ENCODE measurements at regions not wholly inside any gene's neighbourhood (a gene's known extent, or its start where the extent isn't known, plus 50 kb on each side); places are given as distances from the start of the nearest gene placed in this dataset.

- H3K4me3 ChIP-seq (ENCODE audit: low read depth, low read length) = no peak overlapping the region
- ChIA-PET POLR2A (no interaction called here), CTCF (interaction anchor here (0.6 kb wide), 1 partner anchor 460 kb away, joined by 3 read pairs; no protein-coding TSS in a partner anchor)
- no peaks in the 10 kb centered on the region for H3K4me1 ChIP-seq (ENCODE audit: control insufficient read depth, insufficient read depth, low read length)
- H3K9me3 ChIP-seq (ENCODE audit: control insufficient read depth, insufficient read depth, low read depth, low read length) = no peaks in the 10 kb centered on the region
- H3K36me3 ChIP-seq (ENCODE audit: control insufficient read depth in 2 of 2, insufficient read depth in 1 of 2, low read length in 2 of 2) = no peaks in the 10 kb centered on the region
- TF ChIP-seq ZNF324 (tag by site-specific recombination; IDR thresholded peaks at IDR 0.05) = no peak
- TF ChIP-seq MZF1 (tag by site-specific recombination; IDR thresholded peaks at IDR 0.05; ENCODE audit: borderline replicate concordance) = no peak
- no peak for TF ChIP-seq YY2 (tag by site-specific recombination; IDR thresholded peaks at IDR 0.05)
- no peak for TF ChIP-seq ZXDB (tag by site-specific recombination; IDR thresholded peaks at IDR 0.05)
- TF ChIP-seq ZNF501 (tag by site-specific recombination; IDR thresholded peaks at IDR 0.05) = no peak
- no peak for TF ChIP-seq ZNF670 (tag by site-specific recombination; IDR thresholded peaks at IDR 0.05; ENCODE audit: low read depth)
- no peak for TF ChIP-seq ZNF292 (tag by site-specific recombination; IDR thresholded peaks at IDR 0.05; ENCODE audit: borderline replicate concordance, low read depth)
- no peak for TF ChIP-seq ZNF549 (tag by site-specific recombination; IDR thresholded peaks at IDR 0.05)
- TF ChIP-seq PRDM10 (tag by site-specific recombination; IDR thresholded peaks at IDR 0.05) = no peak
- TF ChIP-seq ZNF777 (tag by site-specific recombination; IDR thresholded peaks at IDR 0.05; ENCODE audit: borderline replicate concordance) = no peak
- TF ChIP-seq ZNF394 (tag by site-specific recombination; IDR thresholded peaks at IDR 0.05; ENCODE audit: borderline replicate concordance) = no peak
- no peak for TF ChIP-seq ZNF280D (tag by site-specific recombination; IDR thresholded peaks at IDR 0.05)
- TF ChIP-seq ZBTB48 (tag by site-specific recombination; IDR thresholded peaks at IDR 0.05) = no peak
- no peak for TF ChIP-seq GLIS1 (tag by site-specific recombination; IDR thresholded peaks at IDR 0.05)
- TF ChIP-seq ZNF398 (tag by site-specific recombination; IDR thresholded peaks at IDR 0.05) = no peak
- no peak for TF ChIP-seq SP2 (tag by site-specific recombination; IDR thresholded peaks at IDR 0.05)
- TF ChIP-seq ZFHX2 (tag by site-specific recombination; conservative IDR thresholded peaks at IDR 0.05) = no peak
- TF ChIP-seq ZNF148 (tag by site-specific recombination; IDR thresholded peaks at IDR 0.05; ENCODE audit: borderline replicate concordance) = no peak
- no peak for TF ChIP-seq ZBTB6 (tag by site-specific recombination; IDR thresholded peaks at IDR 0.05)
- H3K27ac ChIP-seq (ENCODE audit: extremely low read depth, low read depth, low read length) = no peak overlapping the region
Observed at GRCh38 chr11:134815404-134815803, 403.4 kb upstream of the B3GAT1 start.

Measured in HEK293 (cell line).